Chondrocyte (in vitro differentiated cells): ENCODE measurements at regions not wholly inside any gene's neighbourhood (a gene's known extent, or its start where the extent isn't known, plus 50 kb on each side); places are given as distances from the start of the nearest gene placed in this dataset.

Source experiments
- DNase-seq: peaks from one replicate; pipeline ENCODE4 v3.0.0; 2021; ENCODE audit warnings: mixed read lengths, low spot score
- H3K27ac Mint-ChIP-seq: one replicate; pipeline ENCODE4 v1.8.0; 2021; ENCODE audit warnings: mild to moderate bottlenecking, moderate library complexity, mixed read lengths; ENCODE audit not compliant: unreplicated experiment
- H3K27me3 Mint-ChIP-seq: 2 replicates; pipeline ENCODE4 v1.8.0; 2021; ENCODE audit warnings: low read depth, mixed read lengths
- H3K36me3 Mint-ChIP-seq: 2 replicates; pipeline ENCODE4 v1.8.0; 2021; ENCODE audit warnings: low read depth, mixed read lengths
- H3K4me1 Mint-ChIP-seq: 2 replicates; pipeline ENCODE4 v1.8.0; 2021; ENCODE audit warnings: low read depth, mild to moderate bottlenecking, mixed read lengths
- H3K4me3 Mint-ChIP-seq: one replicate; pipeline ENCODE4 v1.8.0; 2021; ENCODE audit warnings: mild to moderate bottlenecking, moderate library complexity, mixed read lengths; ENCODE audit not compliant: unreplicated experiment
- H3K9me3 Mint-ChIP-seq: 2 replicates; pipeline ENCODE4 v1.8.0; 2021; ENCODE audit warnings: low read depth, mixed read lengths
- TF ChIP-seq, protein P1 (sequence below): fragments of 200-600 bp; sonication (generic); IDR thresholded peaks from 2 replicates; pipeline ENCODE4 v1.5.0; 2021; ENCODE audit warnings: antibody characterized with exemption, mild to moderate bottlenecking, moderate library complexity

DNA sequence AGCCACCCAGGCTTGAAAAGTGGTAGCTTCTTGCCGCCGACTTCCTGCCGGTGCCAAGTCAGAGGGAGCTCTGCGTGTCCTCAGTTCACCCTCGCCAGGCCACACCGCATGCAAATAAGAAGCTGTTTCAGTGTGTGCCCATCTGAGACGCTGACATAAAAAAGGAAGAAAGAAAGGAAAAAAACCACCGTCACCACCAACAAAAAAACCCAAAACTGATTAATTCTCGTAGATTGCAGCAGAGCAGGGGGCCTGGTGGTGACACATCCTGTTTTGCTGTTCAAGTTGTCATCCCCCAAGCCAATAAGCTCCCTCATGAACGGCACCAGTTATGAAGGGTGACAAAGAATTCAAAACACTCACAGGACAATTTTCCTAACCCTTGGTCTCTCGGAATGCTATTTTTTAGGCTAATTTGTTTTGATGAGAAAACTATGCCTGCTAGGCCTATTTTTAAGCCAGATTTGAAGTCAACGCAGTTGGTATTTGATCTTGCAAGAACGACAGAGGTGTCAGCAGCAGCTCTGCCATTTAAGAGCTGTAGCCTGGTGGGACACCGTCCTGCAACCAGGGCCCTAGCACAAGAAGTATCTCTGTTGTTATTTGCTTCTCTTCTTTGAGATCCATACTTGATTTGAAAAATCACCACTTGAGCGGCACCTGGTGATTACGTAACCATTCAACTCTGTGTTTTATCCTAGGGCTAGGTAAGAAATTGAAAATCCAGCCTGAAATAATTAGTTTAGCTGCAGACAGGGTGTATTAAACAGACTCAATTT, 145.6 kb downstream of the PFKFB3 start:
- H3K9me3 Mint-ChIP-seq, result peaks cover 5% of the 10 kb centered on the region
- no peak for DNase-seq
- no peak overlapping the region for H3K27ac Mint-ChIP-seq
- H3K36me3 Mint-ChIP-seq, result peaks cover 2% of the 10 kb centered on the region
- peaks cover 16% of the 10 kb centered on the region for H3K4me1 Mint-ChIP-seq
- H3K4me3 Mint-ChIP-seq, result no peak overlapping the region
- no peaks in the 10 kb centered on the region for H3K27me3 Mint-ChIP-seq
- TF ChIP-seq, protein P1, sequence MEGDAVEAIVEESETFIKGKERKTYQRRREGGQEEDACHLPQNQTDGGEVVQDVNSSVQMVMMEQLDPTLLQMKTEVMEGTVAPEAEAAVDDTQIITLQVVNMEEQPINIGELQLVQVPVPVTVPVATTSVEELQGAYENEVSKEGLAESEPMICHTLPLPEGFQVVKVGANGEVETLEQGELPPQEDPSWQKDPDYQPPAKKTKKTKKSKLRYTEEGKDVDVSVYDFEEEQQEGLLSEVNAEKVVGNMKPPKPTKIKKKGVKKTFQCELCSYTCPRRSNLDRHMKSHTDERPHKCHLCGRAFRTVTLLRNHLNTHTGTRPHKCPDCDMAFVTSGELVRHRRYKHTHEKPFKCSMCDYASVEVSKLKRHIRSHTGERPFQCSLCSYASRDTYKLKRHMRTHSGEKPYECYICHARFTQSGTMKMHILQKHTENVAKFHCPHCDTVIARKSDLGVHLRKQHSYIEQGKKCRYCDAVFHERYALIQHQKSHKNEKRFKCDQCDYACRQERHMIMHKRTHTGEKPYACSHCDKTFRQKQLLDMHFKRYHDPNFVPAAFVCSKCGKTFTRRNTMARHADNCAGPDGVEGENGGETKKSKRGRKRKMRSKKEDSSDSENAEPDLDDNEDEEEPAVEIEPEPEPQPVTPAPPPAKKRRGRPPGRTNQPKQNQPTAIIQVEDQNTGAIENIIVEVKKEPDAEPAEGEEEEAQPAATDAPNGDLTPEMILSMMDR, result no peak

DNA sequence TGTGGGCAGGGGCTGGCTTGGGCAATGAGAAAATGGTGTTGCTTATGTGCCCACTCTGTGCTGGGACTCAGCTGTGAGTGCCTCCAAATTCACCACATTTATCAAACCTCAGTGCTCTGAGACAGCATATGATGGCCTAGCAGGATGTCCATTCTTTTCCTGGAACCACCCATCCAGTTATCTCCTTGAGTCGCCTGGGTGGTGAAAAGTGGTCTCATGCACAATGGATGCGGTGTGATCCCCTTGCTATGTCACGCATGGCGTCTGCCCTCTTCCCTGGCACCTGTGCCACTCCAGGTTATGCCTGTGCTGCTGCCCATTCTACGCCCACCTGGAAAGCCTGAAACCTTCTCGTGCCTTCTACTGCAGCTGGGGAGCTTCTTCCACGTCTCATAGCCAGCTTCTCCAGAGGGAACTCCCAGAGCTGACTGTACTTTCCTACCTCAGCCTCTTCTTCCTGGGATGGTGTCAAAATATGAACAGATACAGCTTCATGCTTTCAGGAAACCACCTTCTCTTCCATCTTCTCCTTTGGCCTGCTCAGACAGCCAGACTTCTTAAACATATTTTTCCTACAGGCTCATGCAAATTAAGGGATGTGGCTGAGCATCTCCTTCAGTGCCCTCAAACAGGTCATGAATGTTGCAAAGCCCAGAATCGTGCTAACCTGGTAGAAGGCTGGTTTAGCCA, 147.3 kb downstream of the PFKFB3 start:
- no peaks in the 10 kb centered on the region for H3K27me3 Mint-ChIP-seq
- TF ChIP-seq, protein P1, result no peak
- peaks cover 10% of the 10 kb centered on the region for H3K9me3 Mint-ChIP-seq
- H3K4me3 Mint-ChIP-seq, result no peak overlapping the region
- H3K4me1 Mint-ChIP-seq, result peaks cover 16% of the 10 kb centered on the region
- no peak for DNase-seq
- H3K36me3 Mint-ChIP-seq, result peaks cover 2% of the 10 kb centered on the region
- H3K27ac Mint-ChIP-seq, result no peak overlapping the region

DNA sequence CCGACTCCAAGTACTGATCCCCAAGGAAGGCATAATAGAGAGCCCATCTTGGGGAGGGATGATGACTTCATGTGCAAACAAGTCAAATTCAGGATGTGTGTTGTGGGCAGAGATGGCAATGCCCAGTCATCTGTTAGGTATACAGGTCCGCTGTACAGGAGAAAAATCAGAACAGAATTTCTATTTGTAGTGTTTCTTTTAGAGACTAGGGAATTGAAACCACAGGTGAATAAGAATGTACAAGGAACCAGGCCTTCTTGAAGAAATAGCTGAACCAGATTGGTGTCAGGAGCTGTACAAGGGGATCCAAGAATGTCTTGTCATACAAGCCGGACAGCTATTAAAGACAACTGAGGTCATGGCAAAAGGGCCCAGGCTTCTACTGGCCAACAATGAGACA, 147.9 kb downstream of the PFKFB3 start:
- TF ChIP-seq, protein P1, result no peak
- peaks cover 16% of the 10 kb centered on the region for H3K4me1 Mint-ChIP-seq
- no peaks in the 10 kb centered on the region for H3K27me3 Mint-ChIP-seq
- H3K9me3 Mint-ChIP-seq, result peaks cover 14% of the 10 kb centered on the region
- peaks cover 2% of the 10 kb centered on the region for H3K36me3 Mint-ChIP-seq
- no peak for DNase-seq
- no peak overlapping the region for H3K27ac Mint-ChIP-seq
- no peak overlapping the region for H3K4me3 Mint-ChIP-seq

DNA sequence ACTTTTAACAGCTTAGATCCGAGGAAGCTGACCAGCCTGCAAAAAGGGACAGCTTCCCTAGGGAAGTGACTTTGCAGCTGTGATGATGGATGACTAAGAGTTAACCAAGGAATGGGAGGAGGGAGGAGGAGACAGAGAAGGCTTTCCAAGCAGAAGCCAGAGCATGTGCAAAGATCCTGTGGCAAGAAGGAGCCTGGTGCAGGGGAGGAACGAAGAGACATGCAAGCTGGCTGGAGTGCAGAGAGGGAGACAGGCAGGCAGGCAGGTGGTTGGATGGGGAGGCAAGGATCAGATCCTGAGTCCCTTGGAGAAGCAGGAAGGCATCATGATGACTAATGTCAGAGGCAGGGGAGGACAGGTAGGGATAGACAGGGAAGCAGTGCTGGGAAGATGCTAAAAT, 148.8 kb downstream of the PFKFB3 start:
- Mint-ChIP-seq H3K36me3 (peaks cover 6% of the 10 kb centered on the region), H3K27ac (no peak overlapping the region), H3K27me3 (no peaks in the 10 kb centered on the region), H3K9me3 (peaks cover 19% of the 10 kb centered on the region), H3K4me3 (no peak overlapping the region), H3K4me1 (peaks cover 16% of the 10 kb centered on the region)
- TF ChIP-seq, protein P1, result no peak
- no peak for DNase-seq

DNA sequence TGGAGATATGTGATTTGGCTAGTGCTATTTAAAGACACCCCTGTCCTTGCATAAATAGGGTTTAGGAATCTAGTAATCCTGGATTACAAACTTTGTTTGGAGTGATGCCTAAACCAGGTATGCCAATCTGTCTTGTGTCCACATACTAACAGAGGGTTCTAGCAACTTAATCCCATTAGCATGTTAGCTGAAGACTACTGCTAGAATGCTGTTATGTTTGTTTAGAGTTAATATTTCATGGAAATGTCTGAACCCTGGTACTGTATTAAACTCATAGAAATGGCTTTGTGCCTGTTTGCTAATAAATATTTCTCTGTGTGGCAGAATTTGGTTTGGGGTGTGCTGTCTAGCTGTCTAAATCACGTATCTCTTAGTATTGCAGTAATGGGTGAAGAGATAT, 150.8 kb downstream of the PFKFB3 start:
- Mint-ChIP-seq H3K36me3 (peaks cover 8% of the 10 kb centered on the region), H3K27me3 (no peaks in the 10 kb centered on the region), H3K9me3 (peaks cover 21% of the 10 kb centered on the region), H3K4me1 (peaks cover under 1% of the 10 kb centered on the region), H3K27ac (no peak overlapping the region), H3K4me3 (no peak overlapping the region)
- TF ChIP-seq, protein P1, result no peak
- DNase-seq, result no peak
